C4-2B (cell line): ENCODE measurements at regions not wholly inside any gene's neighbourhood (a gene's known extent, or its start where the extent isn't known, plus 50 kb on each side); places are given as distances from the start of the nearest gene placed in this dataset.

Source experiments
- CTCF ChIP-seq: fragments of 450-650 bp; conservative IDR thresholded peaks from 2 replicates; pipeline ENCODE4 v1.5.1; 2017; ENCODE audit warnings: mild to moderate bottlenecking
- ZFX ChIP-seq: fragments of 450-650 bp; IDR thresholded peaks from 2 replicates; pipeline ENCODE4 v1.6.1; 2017

- TF ChIP-seq ZFX (no peak), CTCF (no peak)
Observed at GRCh38 chr20:11376998-11377397, 540.7 kb upstream of the BTBD3 start.
